Left kidney (tissue), 1 donor: ENCODE measurements at regions not wholly inside any gene's neighbourhood (a gene's known extent, or its start where the extent isn't known, plus 50 kb on each side); places are given as distances from the start of the nearest gene placed in this dataset.

ENCODE experiments used
- DNase-seq: peaks from one replicate; pipeline ENCODE4 v3.0.0-alpha.2; 2013

DNA sequence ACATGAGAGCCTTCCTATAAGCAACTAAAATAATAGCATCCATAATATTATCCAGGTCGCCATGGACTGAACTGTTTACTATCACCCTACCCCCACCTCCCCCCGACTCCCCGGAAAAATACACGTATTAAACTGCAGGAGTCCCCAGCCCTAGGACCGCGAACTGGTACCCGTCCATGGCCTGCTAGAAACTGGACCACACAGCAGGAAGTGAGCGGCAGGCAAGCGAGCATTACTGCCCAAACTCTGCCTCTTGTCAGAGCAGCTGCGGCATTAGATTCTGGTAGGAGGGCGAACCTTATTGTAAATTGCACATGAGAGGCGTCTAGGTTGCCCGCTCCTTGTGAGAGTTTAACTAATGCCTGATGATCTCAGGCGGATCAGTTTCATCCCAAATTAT, 405.8 kb upstream of the ADGRL3 start:
- no peak for DNase-seq

DNA sequence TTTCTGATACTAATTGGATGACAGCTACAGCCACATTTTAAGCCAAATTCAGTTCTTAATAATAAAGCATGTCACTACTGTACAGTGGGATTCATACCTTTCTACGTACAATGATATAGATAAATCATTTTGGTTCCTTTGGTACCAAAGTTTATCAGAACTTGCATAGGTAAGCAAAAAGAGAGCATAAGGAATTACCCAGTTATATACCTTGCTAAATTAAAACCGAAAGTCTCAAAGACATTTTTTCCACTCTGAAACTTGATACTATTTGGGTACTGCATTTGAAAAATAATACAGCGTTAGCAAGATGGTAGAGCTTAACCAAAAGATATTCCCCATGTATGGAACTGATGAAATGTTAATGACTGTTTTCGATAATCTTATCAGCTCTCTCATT, 400.9 kb upstream of the ADGRL3 start:
- no peak for DNase-seq

DNA sequence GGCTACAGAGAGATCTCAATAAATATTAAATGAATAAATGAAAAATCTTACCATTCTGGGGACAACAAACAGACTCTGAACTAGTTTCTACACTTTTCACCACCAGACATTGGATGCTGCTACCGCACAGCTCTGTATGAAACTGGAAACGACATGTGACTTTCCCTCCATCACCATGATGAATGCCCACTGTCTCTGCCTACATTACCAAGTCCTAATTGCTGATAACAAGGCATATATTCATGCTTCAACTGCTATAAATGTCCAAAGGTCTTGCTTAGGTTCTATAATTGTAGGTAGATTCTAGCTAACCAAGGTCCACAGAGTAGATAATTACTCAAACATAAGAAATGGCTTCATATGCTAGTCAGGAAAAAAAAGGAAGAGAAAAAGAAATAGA, 399.4 kb upstream of the ADGRL3 start:
- DNase-seq: no peak

DNA sequence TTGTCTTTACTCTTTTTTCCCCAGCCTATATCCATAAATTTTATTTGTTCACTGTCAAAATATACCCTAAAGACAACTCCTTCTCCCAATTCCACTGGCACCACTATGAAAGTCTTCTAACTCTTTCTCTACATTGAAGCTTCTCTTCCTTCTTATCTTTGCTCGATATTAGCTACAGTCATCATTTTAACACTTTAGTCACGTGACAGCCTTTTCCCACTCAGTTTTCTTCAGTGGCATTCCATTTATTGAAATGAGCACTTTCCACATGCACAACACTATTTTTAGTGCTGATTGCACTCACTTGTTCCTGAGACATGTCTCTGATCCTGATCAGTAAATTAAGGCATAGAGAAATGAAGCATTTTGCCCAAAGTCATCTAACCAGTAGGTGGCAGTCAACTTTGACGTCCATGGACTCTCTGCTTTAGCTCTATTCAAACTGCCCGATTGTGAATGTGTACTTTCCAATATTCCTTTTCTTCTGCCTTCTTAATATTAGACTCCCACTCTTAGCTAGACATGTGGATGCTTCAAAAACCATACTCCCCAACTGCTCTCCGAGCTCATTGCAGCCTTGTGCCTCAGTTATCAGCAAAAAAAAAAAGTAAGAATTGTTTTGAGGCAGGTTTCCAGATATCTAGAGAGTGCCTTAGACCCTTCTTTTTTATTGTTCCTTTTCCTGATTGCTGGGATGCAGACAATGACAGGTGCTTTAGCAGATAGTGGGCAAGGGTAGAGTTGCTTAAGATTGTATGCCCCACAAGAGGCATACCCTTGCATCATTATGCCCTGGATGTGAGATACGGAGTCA, 394.4 kb upstream of the ADGRL3 start:
- peak; percentile 26 for DNase-seq

DNA sequence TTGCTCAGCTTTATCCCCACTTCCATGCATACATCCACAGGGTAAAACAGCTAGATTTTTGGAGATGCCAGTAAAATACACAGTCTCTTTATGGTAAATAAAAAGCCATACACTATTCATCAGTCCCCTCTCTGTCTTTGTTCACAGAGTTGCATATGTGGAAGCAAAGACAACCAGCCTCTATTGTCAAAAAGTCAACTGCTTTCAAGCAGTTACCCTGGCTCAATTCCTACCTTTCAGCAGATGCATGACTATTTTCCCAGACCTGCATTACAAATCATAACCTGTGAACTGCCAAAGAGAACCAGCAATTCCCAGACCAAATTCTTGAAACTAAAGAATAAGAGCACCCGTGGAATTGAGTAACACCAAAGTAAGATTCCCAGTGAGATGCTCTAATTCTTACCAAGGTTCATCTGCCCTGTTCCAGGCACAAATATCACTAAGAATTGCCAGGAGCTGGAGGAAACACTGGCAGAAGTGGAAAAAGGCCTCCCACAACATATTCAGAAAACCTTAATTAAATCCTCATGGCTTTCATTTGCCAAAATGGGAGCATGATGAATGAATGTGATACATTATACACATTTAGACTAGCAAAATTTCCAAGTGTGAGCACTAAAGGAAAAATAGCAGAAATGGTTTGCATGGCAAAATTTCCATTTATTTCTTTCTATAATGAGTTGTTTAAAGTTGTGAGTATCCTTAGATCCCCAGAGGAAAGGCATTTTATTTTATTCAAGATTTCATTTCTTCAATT, 391.2 kb upstream of the ADGRL3 start:
- DNase-seq: no peak

GRCh38 chr4:60809486-60809800, 390.7 kb upstream of the ADGRL3 start:
- no peak for DNase-seq

GRCh38 chr4:60812811-60813210, 387.3 kb upstream of the ADGRL3 start:
- DNase-seq: no peak

GRCh38 chr4:60814549-60814948, 385.6 kb upstream of the ADGRL3 start:
- DNase-seq: no peak

- no peak for DNase-seq
Observed at GRCh38 chr4:60817609-60818008, 382.5 kb upstream of the ADGRL3 start.

DNA sequence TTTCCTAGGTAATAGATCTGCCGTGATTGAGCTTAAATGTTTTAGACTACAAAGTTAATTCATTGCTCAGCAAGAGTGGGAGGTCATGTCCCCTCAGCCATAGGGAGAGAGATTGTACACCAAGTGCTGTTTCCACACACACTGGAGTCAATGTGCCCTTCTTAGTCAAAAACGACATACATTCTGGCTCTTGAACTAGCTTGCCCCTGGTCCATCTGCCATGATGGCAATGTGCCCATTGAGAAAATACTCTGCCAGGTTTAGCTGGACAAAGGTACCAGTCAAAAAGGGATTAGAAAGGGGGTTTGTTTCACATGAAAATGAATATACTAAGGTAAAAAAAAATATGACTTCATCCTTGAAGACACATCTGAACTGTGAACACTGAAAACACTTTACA, 377.1 kb upstream of the ADGRL3 start:
- DNase-seq: no peak

- DNase-seq: no peak
Observed at GRCh38 chr4:60840020-60840419, 360.1 kb upstream of the ADGRL3 start.

DNA sequence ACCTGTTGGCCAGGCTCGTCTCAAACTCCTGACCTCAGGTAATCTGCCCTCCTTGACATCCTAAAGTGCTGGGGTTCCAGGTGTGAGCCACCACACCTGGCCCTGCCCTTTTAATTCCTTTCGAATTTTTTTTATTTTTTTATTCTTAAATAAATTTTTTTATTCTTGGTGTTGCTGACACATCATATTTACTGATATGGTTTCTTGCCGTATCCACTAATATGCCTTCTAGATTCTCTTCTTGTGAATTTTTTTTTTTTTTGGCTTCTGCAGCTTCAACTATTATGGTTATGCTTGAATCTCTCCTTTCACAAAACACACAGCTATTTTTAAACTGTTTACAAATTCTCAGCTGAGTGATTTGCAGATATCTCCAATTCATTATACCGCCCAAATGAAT, 353.4 kb upstream of the ADGRL3 start:
- no peak for DNase-seq

DNA sequence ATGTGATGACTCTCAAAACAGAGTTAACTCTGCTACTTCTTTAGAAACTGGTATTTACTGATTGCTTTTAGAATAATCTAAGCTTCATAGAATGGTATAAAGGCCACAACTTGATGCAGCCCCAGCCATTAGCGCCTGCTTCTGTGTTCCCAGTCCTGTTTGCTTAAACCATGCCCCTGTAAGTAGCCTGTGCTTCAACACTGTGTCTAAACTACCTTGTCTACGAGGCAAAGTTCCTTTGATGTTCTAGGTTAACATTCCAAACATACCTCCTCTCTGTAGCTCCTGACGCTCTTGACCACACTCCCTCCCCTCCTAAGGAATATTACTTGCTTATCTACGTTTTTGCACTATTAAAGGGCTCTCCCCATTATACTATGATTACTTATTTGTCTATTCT, 352.5 kb upstream of the ADGRL3 start:
- no peak for DNase-seq

DNA sequence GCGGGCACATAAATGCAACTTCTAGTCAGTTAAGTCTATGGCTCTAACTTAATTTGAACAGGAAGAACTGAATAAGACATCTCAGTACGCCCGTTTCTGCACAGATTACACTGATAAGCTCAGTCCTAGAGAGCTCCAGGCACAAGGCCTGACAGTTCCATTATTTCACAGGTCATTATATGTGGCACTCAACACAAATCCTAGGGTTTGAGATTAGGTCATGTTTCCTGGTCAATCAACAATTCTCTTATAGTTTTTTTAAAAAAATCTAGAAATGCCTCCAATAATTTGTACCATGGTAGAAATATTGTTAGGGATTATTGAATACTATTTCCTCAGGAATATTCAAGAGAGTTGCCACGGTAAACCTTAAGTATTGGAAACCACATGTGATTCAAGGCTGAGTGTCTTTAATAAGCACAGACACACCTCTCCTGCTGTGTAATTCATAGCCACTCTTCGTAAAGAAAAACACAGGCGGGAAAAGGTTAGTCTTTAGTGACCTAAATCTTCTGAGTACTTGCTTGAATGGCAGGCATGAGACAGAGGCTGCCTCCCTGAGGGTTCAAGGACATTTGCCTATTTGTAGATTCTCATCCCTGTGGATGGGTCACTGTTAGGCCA, 342.9 kb upstream of the ADGRL3 start:
- DNase-seq: no peak

DNA sequence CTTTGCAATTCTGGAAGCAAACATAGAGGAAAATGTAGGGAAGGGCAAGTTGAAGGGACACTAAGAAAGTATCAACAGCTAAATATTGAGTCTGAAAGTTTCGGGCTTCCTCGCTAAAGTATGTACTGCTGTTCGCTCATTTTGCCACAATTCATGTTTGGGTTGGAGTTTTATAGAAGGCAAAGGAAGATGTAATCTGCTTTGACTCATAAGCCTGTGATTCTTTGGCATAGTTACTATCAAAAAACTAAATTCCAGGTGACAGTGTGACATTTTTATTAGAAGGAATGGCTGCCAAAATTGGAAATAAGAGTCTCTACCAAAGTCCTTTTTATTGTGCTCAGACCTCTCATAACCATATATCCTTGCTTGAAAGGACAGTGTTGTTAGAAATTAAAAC, 336.7 kb upstream of the ADGRL3 start:
- no peak for DNase-seq

DNA sequence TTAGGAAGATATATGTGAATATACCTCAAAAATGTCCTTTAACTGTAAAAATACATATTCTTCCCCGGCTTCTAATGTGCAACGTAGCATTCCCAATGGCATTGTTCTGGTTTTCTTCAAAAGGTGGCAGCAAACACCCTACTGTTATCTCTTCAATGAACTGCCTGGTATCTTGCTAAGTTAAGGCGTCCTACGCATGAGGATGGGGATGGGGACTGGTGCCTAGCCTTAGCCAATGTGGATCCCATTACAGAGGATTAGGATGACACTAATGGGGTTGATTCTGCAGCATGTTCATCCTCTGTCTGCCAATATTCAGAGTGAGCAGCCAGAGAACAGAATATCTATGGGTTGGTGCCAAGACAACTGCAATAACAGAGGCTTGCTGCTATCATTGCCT, 334.9 kb upstream of the ADGRL3 start:
- no peak for DNase-seq

- no peak for DNase-seq
Observed at GRCh38 chr4:60868232-60868960, 331.7 kb upstream of the ADGRL3 start.

- DNase-seq: no peak
Observed at GRCh38 chr4:60879135-60879701, 320.9 kb upstream of the ADGRL3 start.

DNA sequence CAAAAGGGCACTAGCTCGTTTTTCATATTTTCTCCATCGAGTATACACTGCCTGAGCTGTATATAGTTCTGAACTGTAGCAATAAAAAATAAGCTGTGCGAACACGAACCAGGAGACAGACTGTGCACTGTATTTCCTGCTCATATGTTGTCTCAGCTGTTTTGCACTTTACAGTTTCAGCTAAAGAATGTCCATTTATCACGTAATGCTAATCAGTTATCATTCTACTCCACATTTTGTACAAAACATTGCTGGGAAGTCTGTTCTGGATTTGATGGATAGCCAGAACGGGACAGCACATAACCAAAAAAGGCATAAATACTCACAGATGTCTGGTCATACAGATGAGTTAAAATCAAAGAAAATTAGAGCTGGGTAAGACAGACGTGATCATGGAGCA, 315.5 kb upstream of the ADGRL3 start:
- DNase-seq: peak; percentile 5

GRCh38 chr4:60885011-60885410, 315.1 kb upstream of the ADGRL3 start:
- DNase-seq: no peak

GRCh38 chr4:60890743-60891142, 309.4 kb upstream of the ADGRL3 start:
- no peak for DNase-seq

- DNase-seq: no peak
Observed at GRCh38 chr4:60891947-60892346, 308.2 kb upstream of the ADGRL3 start.
